DMS79 treated with DMSO at 0.1 percent for 48 hours (cell line): ENCODE measurements at regions not wholly inside any gene's neighbourhood (a gene's known extent, or its start where the extent isn't known, plus 50 kb on each side); places are given as distances from the start of the nearest gene placed in this dataset.
"Not testable (repeated sequence)": the region's sequence is repeated elsewhere in the genome, so short reads cannot be mapped to it uniquely, and the experiment has no call there.

Experiments
- DNase-seq: peaks from one replicate; lab custom pipeline; 2025; lab: John Stamatoyannopoulos, UW

GRCh38 chr18:34352385-34353163 is 127.9 kb upstream of the NOL4 start:
- peak; percentile 6 for DNase-seq

DNA sequence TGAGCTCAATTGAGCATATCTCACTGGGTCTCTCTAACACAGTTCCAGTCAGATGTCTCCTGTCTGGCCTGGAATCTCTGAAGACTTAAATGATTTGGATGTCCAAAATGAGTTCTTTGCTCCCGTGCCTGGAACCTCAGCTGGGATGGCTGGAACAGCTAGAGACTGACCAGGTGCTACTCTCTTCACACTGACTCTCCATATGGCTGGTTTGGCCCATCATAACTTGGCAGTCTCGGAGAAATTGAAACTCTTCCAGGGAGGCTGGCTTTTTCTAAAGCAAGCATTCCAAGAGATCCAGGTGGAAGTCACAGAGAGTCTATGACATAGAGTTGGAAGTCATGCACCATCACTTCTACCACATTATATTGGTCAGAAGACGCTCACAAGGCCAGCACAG is 129.6 kb upstream of the NOL4 start:
- no peak for DNase-seq

DNA sequence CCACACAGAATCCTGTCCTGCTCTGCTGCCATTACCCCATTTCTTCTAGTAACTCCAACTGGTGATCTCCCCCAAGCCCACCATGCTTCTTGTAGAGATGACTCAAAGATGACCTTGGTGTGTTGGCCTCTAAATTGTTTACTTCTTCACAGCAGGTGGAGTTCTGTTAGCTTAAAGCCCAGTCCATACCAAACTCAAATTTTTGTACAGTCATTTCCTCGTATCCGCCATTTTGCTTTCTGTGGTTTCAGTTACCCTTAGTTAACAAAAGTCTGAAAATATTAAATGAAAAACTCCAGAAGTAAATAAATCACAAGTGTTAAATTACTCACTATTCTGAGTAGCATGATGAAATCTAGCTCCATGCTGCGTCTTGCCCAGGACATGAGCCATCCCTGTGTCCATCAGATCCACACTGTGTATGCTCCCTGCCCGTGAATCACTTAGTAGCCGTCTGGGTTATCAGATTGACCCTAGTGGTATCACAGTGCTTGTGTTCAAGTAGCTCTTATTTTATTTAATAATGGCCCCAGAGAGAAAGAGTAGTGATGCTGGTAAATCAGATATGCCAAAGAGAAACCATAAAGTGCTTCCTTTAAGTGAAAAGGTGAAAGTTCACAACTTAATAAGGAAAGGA is 133.3 kb upstream of the NOL4 start:
- no peak for DNase-seq

GRCh38 chr18:34358923-34359322 is 134.2 kb upstream of the NOL4 start:
- no peak for DNase-seq

DNA sequence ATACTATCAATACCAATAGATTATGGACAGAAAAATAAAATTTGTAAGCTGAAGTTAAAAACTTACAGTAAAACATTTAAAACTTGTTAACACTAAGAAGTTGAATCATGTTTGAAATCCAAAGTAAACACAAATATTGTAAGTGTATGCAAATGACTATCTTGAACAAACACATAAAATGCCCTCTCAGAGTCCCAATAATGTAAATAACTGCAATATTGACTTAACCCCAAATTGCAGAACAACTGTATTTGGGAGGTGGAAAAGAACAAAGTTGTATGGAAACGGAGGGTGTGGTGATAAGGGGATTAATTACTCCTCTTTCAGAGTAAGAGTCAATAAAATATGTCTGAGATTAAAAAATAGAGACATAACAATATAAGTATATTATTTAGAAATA is 140.0 kb upstream of the NOL4 start:
- no peak for DNase-seq

- DNase-seq = no peak
Measured at GRCh38 chr18:34370704-34371395, 146.1 kb upstream of the NOL4 start.

- DNase-seq = no peak
Measured at GRCh38 chr18:34380326-34380725, 155.6 kb upstream of the NOL4 start.

GRCh38 chr18:34385311-34385710 is 160.6 kb upstream of the NOL4 start:
- no peak for DNase-seq

DNA sequence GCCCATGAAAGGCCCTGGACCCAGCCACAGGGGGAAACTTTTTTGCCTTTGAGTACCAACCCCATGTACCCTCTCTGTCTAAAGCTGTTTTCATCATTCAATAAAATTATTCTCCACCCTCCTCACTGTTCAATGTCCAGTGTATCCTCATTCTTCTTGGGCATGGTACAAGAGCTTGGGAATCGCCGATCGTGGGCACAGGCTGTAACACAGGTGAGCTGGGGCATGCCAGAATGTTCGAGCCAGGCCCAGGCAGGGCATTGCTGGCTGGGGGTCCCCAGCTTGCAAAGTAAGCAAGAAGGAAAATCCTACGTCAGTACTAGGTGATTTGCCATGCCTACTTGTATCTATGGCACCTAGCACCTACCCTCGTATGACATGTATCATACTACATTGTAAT is 162.1 kb upstream of the NOL4 start:
- no peak for DNase-seq

GRCh38 chr18:34397286-34397896 is 172.7 kb upstream of the NOL4 start:
- peak; percentile 2 for DNase-seq

GRCh38 chr18:34399892-34400291 is 175.2 kb upstream of the NOL4 start:
- DNase-seq = no peak

GRCh38 chr18:34400834-34401233 is 176.1 kb upstream of the NOL4 start:
- no peak for DNase-seq

- DNase-seq = no peak
Measured at GRCh38 chr18:34401775-34402174, 177.1 kb upstream of the NOL4 start.

- DNase-seq = not testable (repeated sequence)
Measured at GRCh38 chr18:34407471-34407870, 182.8 kb upstream of the NOL4 start.

DNA sequence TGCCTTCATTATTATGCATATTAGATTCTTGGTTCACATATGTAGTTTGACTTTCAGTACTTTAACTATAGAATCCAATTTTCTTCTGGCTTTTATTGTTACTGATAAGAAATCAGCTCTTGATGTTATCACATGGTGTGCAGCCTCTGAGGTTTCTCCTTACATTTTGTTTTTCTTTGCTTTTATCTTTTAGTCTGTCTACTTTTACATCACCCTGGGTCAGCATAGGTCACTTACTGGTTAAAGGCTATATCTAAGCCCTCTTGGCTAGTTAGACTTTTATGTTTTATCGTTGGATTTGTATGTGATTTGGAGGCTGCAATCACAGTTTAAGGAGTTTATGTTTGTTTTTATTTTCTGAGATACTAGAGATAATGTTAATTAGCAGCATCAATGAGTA is 187.2 kb upstream of the NOL4 start:
- no peak for DNase-seq

GRCh38 chr18:34431042-34431441 is 206.3 kb upstream of the NOL4 start:
- DNase-seq = no peak

- no peak for DNase-seq
Measured at GRCh38 chr18:34444622-34445021, 219.9 kb upstream of the NOL4 start.

GRCh38 chr18:34448662-34449061 is 223.9 kb upstream of the NOL4 start:
- DNase-seq = no peak

DNA sequence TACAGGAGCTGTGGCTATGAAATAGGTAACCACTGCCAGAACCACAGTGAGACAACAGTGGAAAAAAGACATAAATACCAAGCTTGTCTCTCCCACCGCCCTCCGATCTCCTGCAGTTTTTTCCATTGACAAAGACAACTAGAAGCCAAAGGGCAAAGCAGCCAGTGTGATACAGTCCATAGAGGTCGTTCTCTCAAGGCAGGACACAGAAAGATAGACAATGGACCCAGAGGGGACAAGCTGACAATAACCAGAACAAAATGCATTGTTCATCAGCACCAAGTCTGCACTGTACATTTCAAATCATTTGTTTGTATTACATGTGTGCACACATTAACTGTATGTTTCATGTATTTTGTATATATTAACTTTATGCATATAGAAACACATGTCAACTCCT is 233.0 kb upstream of the NOL4 start:
- DNase-seq = no peak

DNA sequence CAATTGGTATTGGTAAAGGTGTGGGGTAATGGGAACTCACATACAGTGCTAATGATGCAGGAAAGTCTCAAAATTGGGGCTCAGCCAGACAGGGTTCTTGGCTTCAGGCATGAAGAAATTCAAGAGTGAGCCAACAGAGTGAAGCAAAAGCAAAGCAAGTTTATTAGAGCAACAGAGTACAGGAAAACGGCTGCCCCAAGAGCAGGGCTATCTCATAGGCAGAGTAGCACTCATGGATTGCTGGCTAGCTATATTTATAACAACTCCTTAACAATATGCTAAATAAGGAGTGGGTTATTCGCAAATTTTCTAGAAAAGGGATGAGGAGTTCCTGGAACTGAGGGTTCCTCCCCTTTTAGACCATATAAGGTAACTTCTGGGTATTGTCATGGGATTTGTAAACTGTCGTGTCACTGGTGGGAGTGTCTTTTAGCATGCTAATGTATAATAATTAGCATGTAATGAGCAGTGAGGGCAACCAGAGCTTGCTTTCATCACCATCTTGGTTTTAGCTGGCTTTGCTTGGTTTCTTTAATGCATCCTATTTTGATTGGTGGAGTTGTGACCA is 233.8 kb upstream of the NOL4 start:
- no peak for DNase-seq

DNA sequence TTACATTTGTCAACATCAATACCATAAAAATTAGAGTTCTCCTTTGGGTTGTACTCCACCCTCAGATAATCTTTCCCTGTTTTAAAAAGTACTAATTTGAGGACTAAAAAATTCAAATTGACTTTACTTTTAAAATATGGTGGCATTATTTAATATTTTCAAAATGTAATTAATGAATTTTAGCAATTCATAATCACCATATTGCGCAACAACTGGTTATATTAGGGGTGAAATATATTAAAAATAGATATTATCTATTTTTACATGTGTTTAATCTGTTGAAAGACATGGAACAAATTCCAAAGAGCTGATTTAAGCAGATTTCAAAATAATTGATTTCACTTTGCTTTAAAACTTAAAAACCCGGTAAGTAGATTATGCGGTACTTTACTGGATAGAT is 236.6 kb upstream of the NOL4 start:
- no peak for DNase-seq

- no peak for DNase-seq
Measured at GRCh38 chr18:34467058-34467457, 242.3 kb upstream of the NOL4 start.
